ENCODE measurements at regions not wholly inside any gene's neighbourhood (a gene's known extent, or its start where the extent isn't known, plus 50 kb on each side); places are given as distances from the start of the nearest gene placed in this dataset.
"Not testable (repeated sequence)": the region's sequence is repeated elsewhere in the genome, so short reads cannot be mapped to it uniquely, and the experiment has no call there.

- Histone ChIP-seq H3K9ac (ENCODE audit: low read length) (no peak overlapping the region), H3K79me1 (replicated peaks; ENCODE audit: low read length, poor library complexity, severe bottlenecking) (no peaks in the 10 kb centered on the region), H3K4me1 (ENCODE audit: control insufficient read depth, insufficient read depth, low read depth, low read length) (no peaks in the 10 kb centered on the region), H3K23ac (ENCODE audit: low read length in 2 of 2) (no peak overlapping the region), H2AFZ (ENCODE audit: low read depth, low read length) (no peak overlapping the region), H3K18ac (ENCODE audit: low read depth in 1 of 2, low read length in 2 of 2) (no peak overlapping the region), H3K27ac (ENCODE audit: low read length, poor library complexity, severe bottlenecking) (no peak overlapping the region), H3K14ac (ENCODE audit: low read length in 2 of 2) (no peak overlapping the region), H2BK15ac (ENCODE audit: low read depth, poor library complexity, severe bottlenecking) (no peak overlapping the region), H2BK120ac (ENCODE audit: low read depth, low read length) (no peak overlapping the region), H3K4me3 (ENCODE audit: insufficient read depth in 1 of 2, low read depth in 1 of 2, low read length in 2 of 2) (no peak overlapping the region), H2AK5ac (ENCODE audit: low read length, severe bottlenecking) (no peak overlapping the region), H4K8ac (ENCODE audit: low read length) (no peak overlapping the region), H3K27me3 (ENCODE audit: control insufficient read depth in 1 of 2, insufficient read depth in 1 of 2, low read length in 2 of 2) (no peaks in the 10 kb centered on the region), H2BK12ac (ENCODE audit: low read length in 2 of 2) (no peak overlapping the region), H3K4me2 (ENCODE audit: low read length, poor library complexity, severe bottlenecking) (no peak overlapping the region), H4K91ac (ENCODE audit: low read length) (no peak overlapping the region), H2BK5ac (ENCODE audit: low read depth, low read length, poor library complexity, severe bottlenecking) (no peak overlapping the region), H3K9me3 (ENCODE audit: control insufficient read depth, low read length) (peaks cover 6% of the 10 kb centered on the region), H3K36me3 (ENCODE audit: control insufficient read depth in 1 of 2, insufficient read depth in 2 of 2, low read depth in 1 of 2, low read length in 2 of 2) (no peaks in the 10 kb centered on the region), H3K4ac (ENCODE audit: low read depth in 1 of 2, low read length in 2 of 2) (no peak overlapping the region)
- WGBS: 100% methylated on average over 1 of the region's 1 CpG
- DNase-seq: no peak
Observed at GRCh38 chrX:77114501-77114900, 332.7 kb upstream of the FGF16 start.

GRCh38 chrX:77118686-77119085 lies 328.5 kb upstream of the FGF16 start:
- no peak overlapping the region for H2BK120ac ChIP-seq (ENCODE audit: low read depth, low read length)
- no peaks in the 10 kb centered on the region for H3K27me3 ChIP-seq (ENCODE audit: control insufficient read depth in 1 of 2, insufficient read depth in 1 of 2, low read length in 2 of 2)
- no peak overlapping the region for H2BK12ac ChIP-seq (ENCODE audit: low read length in 2 of 2)
- no CpG with 5 or more reads among the region's 2 CpGs for WGBS
- peaks cover 7% of the 10 kb centered on the region for H3K9me3 ChIP-seq (ENCODE audit: control insufficient read depth, low read length)
- no peak overlapping the region for H3K4me3 ChIP-seq (ENCODE audit: insufficient read depth in 1 of 2, low read depth in 1 of 2, low read length in 2 of 2)
- no peak overlapping the region for H3K27ac ChIP-seq (ENCODE audit: low read length, poor library complexity, severe bottlenecking)
- H2AFZ ChIP-seq (ENCODE audit: low read depth, low read length): no peak overlapping the region
- no peak overlapping the region for H3K4me2 ChIP-seq (ENCODE audit: low read length, poor library complexity, severe bottlenecking)
- H4K91ac ChIP-seq (ENCODE audit: low read length): no peak overlapping the region
- no peak overlapping the region for H3K18ac ChIP-seq (ENCODE audit: low read depth in 1 of 2, low read length in 2 of 2)
- H4K8ac ChIP-seq (ENCODE audit: low read length): no peak overlapping the region
- H2BK15ac ChIP-seq (ENCODE audit: low read depth, poor library complexity, severe bottlenecking): no peak overlapping the region
- no peaks in the 10 kb centered on the region for H3K79me1 ChIP-seq (replicated peaks; ENCODE audit: low read length, poor library complexity, severe bottlenecking)
- H3K4ac ChIP-seq (ENCODE audit: low read depth in 1 of 2, low read length in 2 of 2): no peak overlapping the region
- H3K36me3 ChIP-seq (ENCODE audit: control insufficient read depth in 1 of 2, insufficient read depth in 2 of 2, low read depth in 1 of 2, low read length in 2 of 2): no peaks in the 10 kb centered on the region
- H3K9ac ChIP-seq (ENCODE audit: low read length): no peak overlapping the region
- H2BK5ac ChIP-seq (ENCODE audit: low read depth, low read length, poor library complexity, severe bottlenecking): no peak overlapping the region
- H2AK5ac ChIP-seq (ENCODE audit: low read length, severe bottlenecking): no peak overlapping the region
- no peak overlapping the region for H3K23ac ChIP-seq (ENCODE audit: low read length in 2 of 2)
- DNase-seq: no peak
- H3K4me1 ChIP-seq (ENCODE audit: control insufficient read depth, insufficient read depth, low read depth, low read length): no peaks in the 10 kb centered on the region
- no peak overlapping the region for H3K14ac ChIP-seq (ENCODE audit: low read length in 2 of 2)

GRCh38 chrX:77119706-77120105 lies 327.5 kb upstream of the FGF16 start:
- WGBS: no CpG with 5 or more reads among the region's 1 CpG
- no peak overlapping the region for H2BK5ac ChIP-seq (ENCODE audit: low read depth, low read length, poor library complexity, severe bottlenecking)
- H3K18ac ChIP-seq (ENCODE audit: low read depth in 1 of 2, low read length in 2 of 2): no peak overlapping the region

GRCh38 chrX:77123917-77124316 lies 323.3 kb upstream of the FGF16 start:
- not testable (repeated sequence) for H3K18ac ChIP-seq (ENCODE audit: low read depth in 1 of 2, low read length in 2 of 2); H2BK15ac ChIP-seq (ENCODE audit: low read depth, poor library complexity, severe bottlenecking); H4K91ac ChIP-seq (ENCODE audit: low read length); H3K27me3 ChIP-seq (ENCODE audit: control insufficient read depth in 1 of 2, insufficient read depth in 1 of 2, low read length in 2 of 2); H3K23ac ChIP-seq (ENCODE audit: low read length in 2 of 2); H2BK120ac ChIP-seq (ENCODE audit: low read depth, low read length); H2AK5ac ChIP-seq (ENCODE audit: low read length, severe bottlenecking); DNase-seq; H2BK12ac ChIP-seq (ENCODE audit: low read length in 2 of 2); H3K14ac ChIP-seq (ENCODE audit: low read length in 2 of 2); H3K79me1 ChIP-seq (replicated peaks; ENCODE audit: low read length, poor library complexity, severe bottlenecking); H3K4ac ChIP-seq (ENCODE audit: low read depth in 1 of 2, low read length in 2 of 2); H3K4me3 ChIP-seq (ENCODE audit: insufficient read depth in 1 of 2, low read depth in 1 of 2, low read length in 2 of 2); H3K27ac ChIP-seq (ENCODE audit: low read length, poor library complexity, severe bottlenecking); H3K4me2 ChIP-seq (ENCODE audit: low read length, poor library complexity, severe bottlenecking); H3K9me3 ChIP-seq (ENCODE audit: control insufficient read depth, low read length); H2BK5ac ChIP-seq (ENCODE audit: low read depth, low read length, poor library complexity, severe bottlenecking); H2AFZ ChIP-seq (ENCODE audit: low read depth, low read length); H3K36me3 ChIP-seq (ENCODE audit: control insufficient read depth in 1 of 2, insufficient read depth in 2 of 2, low read depth in 1 of 2, low read length in 2 of 2); H3K9ac ChIP-seq (ENCODE audit: low read length); H4K8ac ChIP-seq (ENCODE audit: low read length); H3K4me1 ChIP-seq (ENCODE audit: control insufficient read depth, insufficient read depth, low read depth, low read length)
- 89% methylated on average over 3 of the region's 5 CpGs for WGBS

More at GRCh38 chrX:77119706-77120105, 327.5 kb upstream of the FGF16 start:
- no peak overlapping the region for H3K23ac ChIP-seq (ENCODE audit: low read length in 2 of 2)
- no peak overlapping the region for H2BK15ac ChIP-seq (ENCODE audit: low read depth, poor library complexity, severe bottlenecking)
- H4K91ac ChIP-seq (ENCODE audit: low read length): no peak overlapping the region
- H3K4ac ChIP-seq (ENCODE audit: low read depth in 1 of 2, low read length in 2 of 2): no peak overlapping the region
- no peak overlapping the region for H2BK120ac ChIP-seq (ENCODE audit: low read depth, low read length)
- H4K8ac ChIP-seq (ENCODE audit: low read length): no peak overlapping the region
- no peak overlapping the region for H2AK5ac ChIP-seq (ENCODE audit: low read length, severe bottlenecking)
- no peak overlapping the region for H3K4me3 ChIP-seq (ENCODE audit: insufficient read depth in 1 of 2, low read depth in 1 of 2, low read length in 2 of 2)
- H2AFZ ChIP-seq (ENCODE audit: low read depth, low read length): no peak overlapping the region
- H2BK12ac ChIP-seq (ENCODE audit: low read length in 2 of 2): no peak overlapping the region
- H3K14ac ChIP-seq (ENCODE audit: low read length in 2 of 2): no peak overlapping the region
- H3K79me1 ChIP-seq (replicated peaks; ENCODE audit: low read length, poor library complexity, severe bottlenecking): no peaks in the 10 kb centered on the region
- H3K4me1 ChIP-seq (ENCODE audit: control insufficient read depth, insufficient read depth, low read depth, low read length): no peaks in the 10 kb centered on the region
- H3K9ac ChIP-seq (ENCODE audit: low read length): no peak overlapping the region
- peaks cover 8% of the 10 kb centered on the region for H3K9me3 ChIP-seq (ENCODE audit: control insufficient read depth, low read length)
- H3K36me3 ChIP-seq (ENCODE audit: control insufficient read depth in 1 of 2, insufficient read depth in 2 of 2, low read depth in 1 of 2, low read length in 2 of 2): no peaks in the 10 kb centered on the region
- no peaks in the 10 kb centered on the region for H3K27me3 ChIP-seq (ENCODE audit: control insufficient read depth in 1 of 2, insufficient read depth in 1 of 2, low read length in 2 of 2)
- H3K27ac ChIP-seq (ENCODE audit: low read length, poor library complexity, severe bottlenecking): no peak overlapping the region
- no peak for DNase-seq
- no peak overlapping the region for H3K4me2 ChIP-seq (ENCODE audit: low read length, poor library complexity, severe bottlenecking)

All from mesenchymal stem cell (in vitro differentiated cells and primary cell).